NCI-H460 (cell line): ENCODE measurements at regions not wholly inside any gene's neighbourhood (a gene's known extent, or its start where the extent isn't known, plus 50 kb on each side); places are given as distances from the start of the nearest gene placed in this dataset.

Source experiments
- DNase-seq: peaks from one replicate; pipeline ENCODE4 v3.0.0-alpha.2; 2016; ENCODE audit warnings: low read depth; ENCODE audit errors: extremely low read depth

DNA sequence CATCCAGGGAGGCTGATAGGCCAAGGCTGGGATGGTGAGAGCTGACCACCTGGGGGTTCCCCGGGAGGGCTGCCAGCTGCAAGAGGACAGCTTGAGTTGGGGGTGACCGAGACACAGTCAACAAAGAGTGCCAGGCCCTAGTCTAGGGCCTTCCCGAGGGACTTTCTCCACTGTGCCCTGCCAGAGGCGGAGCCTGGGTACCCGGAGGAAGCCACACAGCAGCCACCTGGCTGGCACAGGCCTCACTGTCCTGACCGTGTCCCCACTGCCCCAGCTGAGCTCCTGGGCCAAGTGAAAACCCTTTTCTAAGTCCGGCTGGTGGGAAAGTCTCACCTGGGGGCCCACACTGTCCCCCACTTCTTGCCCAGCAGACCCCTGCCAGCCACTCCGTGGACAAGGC, 71.9 kb upstream of the GSE1 start:
- DNase-seq, result no peak

DNA sequence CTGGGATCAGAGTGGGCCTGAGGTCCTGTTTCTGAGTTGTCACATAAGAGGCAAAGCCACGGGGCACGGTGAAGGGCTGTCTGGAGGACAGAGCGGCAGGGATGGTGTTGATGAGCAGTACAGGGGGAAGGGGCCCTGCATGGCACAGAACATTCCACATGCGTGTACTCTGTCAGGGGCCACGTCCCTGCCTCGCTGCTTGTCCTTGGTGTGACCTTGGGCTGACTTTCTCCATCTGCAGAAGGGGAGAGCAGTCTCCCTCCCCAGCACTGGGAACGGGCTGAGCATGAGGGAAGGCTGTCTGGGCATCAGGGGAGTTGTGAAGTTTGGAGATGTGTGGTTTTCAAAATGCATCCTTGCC, 71.5 kb upstream of the GSE1 start:
- no peak for DNase-seq

DNA sequence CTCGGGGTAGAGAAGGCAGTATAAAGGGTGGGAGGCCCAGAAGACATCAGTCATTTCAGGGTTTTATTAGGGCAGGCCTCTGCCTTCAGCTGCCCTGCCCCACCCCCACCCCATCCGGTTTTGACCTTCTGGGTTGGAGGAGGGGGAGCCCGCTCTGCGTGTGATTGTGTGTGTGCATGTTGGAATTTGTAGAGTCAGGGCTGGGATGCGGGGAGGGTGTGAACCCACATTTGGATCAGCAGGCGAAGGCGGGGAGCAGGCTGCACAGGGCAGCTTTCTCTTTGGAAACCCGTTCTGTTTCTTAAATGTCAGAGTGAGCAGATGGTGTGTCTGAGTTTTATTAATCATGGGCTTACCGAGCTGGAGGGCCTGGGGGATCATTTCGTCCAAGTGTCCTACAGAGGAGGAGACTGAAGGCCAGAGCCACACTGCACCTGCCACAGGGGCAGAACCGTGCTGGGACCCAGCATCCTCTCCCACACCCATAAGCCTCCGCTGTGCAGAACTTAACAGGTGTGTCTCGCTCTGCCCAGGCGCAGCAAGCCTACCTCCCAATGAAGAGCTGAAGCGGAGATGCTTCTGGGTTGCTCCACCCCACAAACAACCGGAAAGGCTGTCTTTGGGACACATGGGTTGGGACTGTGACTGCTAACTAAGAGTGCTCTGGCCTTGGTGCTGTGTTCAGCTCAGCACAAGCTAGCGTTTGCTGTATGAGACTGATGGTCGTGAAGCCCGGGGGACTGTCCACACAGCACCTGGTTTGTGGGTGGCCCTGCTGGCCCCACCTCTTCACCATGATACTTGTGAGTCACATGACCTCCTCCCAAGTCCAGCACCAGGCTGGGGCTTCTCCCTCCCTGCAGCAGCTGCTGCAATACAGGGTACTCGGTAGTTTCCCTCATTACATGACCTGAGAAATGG, 70.9 kb upstream of the GSE1 start:
- DNase-seq, result no peak

GRCh38 chr16:85543536-85543935, 69.6 kb upstream of the GSE1 start:
- DNase-seq, result no peak

GRCh38 chr16:85544016-85544415, 69.1 kb upstream of the GSE1 start:
- DNase-seq, result no peak

- no peak for DNase-seq
Measured at GRCh38 chr16:85544668-85545067, 68.5 kb upstream of the GSE1 start.

DNA sequence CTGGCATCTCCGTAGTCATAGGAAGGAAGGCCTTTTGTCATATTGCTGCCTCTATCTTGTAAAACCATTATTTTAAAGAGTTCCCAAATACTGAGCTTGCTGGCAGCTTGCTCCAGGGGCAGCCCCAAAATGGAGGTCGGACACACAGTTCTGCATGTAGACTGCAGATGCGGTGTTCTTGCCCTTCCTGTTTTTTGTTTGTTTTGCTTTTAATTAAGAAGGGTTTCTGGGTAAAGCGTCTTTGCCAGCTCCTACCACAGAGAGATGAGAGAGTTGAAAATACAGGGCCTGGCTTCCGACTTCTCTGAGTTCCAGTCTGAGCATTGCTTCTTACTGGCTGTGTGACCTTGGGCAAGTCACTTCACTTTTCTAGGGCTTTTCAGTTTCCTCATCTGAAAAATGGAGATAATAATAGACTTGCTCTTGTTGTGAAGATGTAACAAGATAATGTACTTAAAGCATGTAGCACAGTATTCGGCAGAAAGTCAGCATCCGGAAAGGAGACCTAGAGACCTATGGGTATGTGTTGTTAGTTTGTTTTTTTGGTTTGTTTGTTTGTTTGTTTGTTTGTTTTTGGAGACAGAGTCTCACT, 67.8 kb upstream of the GSE1 start:
- no peak for DNase-seq

- no peak for DNase-seq
Measured at GRCh38 chr16:85546585-85547447, 66.3 kb upstream of the GSE1 start.

- DNase-seq, result no peak
Measured at GRCh38 chr16:85548375-85548774, 64.7 kb upstream of the GSE1 start.

DNA sequence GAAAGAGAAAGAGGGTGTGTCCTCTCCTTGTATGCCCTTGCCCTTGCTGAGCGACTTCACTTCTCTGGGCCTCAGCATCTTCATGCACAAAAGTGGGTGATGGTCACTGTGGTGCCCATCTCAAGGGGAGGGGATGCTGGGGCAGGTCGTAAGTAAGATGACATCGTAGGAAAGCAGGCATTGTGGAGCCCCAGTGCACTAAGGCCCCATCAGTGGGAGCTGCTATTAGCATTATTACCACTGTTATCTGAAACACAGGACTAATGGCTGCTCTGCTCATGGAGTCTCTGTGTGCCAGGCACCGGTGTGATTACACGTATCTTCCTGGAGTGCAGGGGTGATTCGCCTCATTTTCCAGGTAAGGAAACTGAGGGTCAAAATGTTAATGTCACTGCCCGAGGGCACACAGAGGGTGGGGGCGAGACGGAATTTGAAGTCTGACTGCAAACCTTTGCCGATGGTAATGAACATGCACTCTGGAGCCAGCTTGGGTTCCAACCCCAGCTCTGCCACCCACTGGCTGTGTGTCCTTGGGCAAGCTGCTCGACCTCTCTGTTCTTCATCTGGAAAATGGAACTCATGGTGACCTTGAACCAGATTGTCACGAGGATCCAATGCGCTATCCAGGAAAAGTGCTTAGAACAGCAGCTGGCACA, 63.2 kb upstream of the GSE1 start:
- no peak for DNase-seq

DNA sequence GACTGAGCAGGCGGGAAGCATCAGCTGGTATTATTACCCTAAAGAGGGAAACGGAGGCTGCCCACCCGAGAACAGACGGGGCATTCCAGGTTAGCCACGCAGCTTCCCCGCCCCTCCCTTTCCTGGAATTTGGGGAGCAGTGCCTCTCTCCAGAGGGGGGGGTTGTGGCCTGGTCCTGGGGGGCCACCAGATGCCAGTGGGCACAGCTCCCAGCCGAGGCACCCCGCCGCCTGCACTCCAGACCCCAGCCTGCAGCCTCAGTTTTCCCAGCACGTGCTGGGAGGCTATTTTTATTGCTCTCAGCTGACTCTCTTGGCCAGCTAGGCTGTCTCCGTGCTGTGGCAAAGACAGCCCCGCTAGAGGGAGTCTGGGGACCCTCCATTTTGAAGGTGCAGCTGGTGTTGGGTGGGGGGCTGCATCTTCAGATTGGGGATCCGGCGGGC, 62.7 kb upstream of the GSE1 start:
- DNase-seq, result no peak

DNA sequence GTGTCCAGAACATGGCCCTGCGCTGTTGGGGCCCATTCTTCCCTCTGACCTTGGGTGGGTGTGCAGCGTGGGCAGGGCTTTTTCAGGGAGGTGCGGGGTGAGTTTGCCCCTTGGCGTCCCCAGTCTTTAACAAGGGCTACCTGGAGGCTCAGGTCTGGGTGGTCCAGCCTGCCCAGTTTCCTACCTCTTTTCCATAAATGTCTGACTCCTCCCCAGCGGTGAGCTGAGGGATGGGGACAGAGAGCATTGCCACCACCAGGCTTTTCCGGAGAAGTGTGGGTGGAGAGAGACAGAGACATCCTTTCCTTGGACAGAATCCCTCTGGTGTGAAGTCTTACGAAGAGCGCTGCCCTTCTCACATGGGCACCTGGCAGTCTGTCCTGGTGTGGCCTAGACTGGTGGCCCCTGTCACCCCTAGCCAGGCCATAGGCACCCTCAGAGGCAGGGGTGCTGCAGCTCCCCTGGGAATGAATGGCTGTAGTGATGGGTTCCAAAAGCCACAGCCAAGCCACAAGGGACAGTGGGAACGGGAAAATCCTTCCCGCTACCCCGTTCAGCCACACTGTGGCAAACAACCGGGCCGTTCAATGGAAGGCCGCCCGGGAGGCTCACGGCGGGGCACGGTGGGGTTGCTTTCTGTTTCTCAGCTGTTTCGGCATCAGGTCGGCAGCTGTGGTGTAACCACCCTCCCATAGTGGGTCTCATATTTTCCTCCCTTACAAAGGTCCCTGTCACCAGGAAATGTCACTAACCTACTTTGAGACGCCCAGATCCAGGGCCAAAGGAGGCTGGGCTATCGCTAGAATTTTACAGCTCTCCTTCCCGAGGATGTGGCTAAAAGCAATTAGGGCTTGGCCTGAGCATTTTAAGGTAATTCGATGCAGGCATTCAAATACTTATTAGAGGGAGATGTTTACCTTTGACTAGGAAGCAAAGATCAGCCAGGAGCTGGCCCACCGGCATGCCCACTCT, 61.9 kb upstream of the GSE1 start:
- DNase-seq, result no peak

DNA sequence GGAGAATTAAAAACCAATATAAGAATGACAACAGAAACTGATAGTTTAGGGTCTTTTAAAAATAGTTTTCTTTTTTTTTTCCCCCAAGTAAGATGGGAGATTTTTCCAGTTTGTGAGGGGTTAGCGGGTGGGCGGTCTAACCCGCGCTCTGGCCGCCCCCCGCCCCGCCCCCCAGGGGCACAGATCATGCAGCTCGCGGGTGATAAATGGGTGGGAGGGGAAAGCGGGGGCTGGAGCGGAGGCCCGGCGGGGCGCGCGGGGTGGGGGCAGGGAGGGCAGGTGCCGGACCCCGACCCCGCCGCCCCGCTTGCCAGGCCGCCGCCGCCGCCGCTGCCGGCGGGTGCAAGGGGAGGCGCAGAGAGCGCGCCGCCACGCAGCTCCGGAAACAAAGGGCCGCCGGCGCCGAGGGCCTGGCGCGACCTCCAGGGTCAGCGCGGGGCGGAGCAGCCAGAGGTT, 60.1 kb upstream of the GSE1 start:
- no peak for DNase-seq

DNA sequence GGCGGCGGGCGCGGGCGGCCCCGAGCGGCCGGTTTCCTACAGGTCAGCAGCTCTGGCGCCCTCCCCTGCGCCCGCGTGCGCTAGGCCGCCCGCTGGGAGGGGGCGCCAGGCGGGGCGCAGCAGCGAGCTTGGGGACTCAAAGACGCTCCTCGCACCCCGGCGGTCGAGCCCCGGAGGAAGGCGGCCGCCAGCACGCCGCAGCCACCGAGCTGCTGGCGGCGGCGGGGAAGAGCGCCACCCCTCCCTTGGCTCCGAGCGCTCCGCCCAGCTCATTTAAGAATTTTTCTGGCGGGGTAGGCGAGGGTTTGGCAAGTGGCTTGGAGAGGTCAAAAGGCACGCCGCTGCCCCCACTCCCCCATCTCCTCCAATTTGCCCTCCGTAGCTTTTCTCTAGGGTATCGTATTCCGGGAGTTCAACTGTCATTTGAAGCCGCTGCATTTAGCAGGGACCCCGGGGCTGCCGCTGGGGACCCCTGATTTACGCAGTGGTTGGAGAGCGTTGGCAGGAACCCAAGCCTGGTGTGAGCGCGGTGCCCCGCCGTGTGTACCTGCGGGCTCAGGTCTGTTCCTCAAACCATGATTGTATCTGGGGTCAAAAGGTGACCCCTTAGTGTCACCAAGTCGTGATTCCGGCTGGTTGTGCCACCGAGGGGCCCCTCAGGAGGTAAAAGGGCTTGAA, 59.5 kb upstream of the GSE1 start:
- no peak for DNase-seq

DNA sequence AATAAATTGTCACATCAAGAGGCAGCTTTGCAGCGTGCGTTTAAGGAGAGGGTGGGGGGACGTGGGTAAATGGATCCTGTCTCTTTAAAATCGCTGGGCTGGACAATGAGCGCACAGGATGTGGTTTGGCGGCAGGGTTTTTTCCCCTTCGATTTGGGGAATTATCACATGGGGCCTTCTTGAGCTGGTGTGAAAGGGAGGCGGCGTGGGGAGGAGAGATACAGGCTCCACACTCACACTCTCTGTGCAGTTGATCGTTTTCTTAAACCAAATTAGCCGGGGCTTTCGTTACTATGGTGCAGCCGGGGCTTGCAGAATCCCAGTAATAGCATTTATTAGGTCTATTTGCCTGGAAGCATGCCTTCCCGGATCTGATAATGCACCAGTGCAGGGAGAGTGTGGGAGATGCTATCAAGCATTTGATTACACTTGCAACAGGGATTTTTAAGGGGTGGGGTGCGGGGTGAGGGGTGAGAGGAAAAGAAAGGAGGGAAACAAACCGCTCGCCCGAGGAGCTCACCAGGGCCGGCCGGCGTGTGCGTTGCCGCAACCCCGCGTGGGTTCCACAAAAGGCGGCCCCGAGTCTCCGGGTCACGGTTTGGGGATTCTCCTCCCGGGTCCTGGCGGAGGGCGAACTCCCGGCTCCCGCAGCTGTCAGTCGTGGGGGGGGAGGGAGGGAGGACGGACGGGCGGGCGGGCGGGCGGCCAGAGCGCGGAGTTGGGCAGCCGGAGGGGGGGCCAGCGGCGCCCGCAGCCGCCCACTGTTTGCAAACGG, 58.8 kb upstream of the GSE1 start:
- peak; percentile 44 for DNase-seq

DNA sequence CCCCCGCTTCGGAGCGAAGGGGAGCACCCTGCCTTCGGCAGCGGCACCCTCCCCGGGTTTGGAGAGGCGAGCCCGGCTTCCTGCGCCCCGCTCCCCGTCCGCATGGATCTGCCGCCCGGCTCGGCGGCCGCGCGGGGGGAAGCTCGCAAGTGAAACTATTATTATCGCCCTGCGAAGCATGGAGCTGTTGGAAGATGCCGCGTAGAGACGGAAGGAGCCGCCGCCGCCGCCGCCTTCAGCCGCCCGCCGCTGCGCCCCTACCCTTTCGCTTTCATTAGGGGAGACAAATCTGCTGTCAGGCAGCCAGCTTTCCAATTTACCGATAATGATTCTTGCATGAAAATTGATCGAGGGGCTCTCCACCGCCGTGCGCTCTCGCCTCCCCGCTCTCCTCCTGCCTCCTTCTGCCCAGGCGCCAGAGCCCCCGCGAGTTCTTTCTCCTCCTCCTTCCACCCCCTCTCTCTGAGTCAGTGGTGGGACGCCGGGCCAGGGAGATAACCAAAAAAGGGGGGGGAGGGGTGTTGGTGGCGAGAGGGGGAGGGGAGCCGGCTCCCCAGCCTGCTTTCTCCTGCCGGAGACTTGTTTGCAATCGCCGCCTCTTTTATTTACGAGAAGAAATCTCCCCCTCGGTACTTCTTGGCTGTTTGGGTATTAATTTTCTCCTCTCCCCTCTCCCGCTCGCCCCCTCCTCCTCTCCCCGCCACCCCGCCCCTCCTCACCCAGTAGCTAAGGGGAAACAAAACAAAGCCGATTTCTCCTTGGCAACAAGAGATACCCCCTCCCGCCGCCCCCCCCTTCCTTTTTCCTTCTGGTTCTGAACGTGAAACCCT, 58.0 kb upstream of the GSE1 start:
- DNase-seq, result peak; percentile 15

GRCh38 chr16:85555719-85556455, 57.2 kb upstream of the GSE1 start:
- DNase-seq, result no peak
